GM13976 (cell line): ENCODE measurements at regions not wholly inside any gene's neighbourhood (a gene's known extent, or its start where the extent isn't known, plus 50 kb on each side); places are given as distances from the start of the nearest gene placed in this dataset.

Experiments used
- DNase-seq: peaks from one replicate; pipeline ENCODE4 v3.0.0; 2012; ENCODE audit warnings: low spot score
- in situ Hi-C: fragments of 300-500 bp; cut with MboI; formaldehyde crosslinking; loops from one replicate; pipeline ENCODE4 v1.12.0; 2022; ENCODE audit warnings: low sequenced_read_pairs, mixed read lengths, inconsistent platforms; ENCODE audit not compliant: unreplicated experiment
- TF ChIP-seq, protein P1 (sequence below): IDR thresholded peaks from 2 replicates; pipeline ENCODE4 v1.5.1; 2012; ENCODE audit warnings: borderline replicate concordance, mild to moderate bottlenecking; ENCODE audit not compliant: insufficient read depth; ENCODE audit errors: extremely low read depth, missing control alignments, control extremely low read depth

GRCh38 chr6:155968921-155969320, 513.3 kb upstream of the NOX3 start:
- TF ChIP-seq, protein P1, sequence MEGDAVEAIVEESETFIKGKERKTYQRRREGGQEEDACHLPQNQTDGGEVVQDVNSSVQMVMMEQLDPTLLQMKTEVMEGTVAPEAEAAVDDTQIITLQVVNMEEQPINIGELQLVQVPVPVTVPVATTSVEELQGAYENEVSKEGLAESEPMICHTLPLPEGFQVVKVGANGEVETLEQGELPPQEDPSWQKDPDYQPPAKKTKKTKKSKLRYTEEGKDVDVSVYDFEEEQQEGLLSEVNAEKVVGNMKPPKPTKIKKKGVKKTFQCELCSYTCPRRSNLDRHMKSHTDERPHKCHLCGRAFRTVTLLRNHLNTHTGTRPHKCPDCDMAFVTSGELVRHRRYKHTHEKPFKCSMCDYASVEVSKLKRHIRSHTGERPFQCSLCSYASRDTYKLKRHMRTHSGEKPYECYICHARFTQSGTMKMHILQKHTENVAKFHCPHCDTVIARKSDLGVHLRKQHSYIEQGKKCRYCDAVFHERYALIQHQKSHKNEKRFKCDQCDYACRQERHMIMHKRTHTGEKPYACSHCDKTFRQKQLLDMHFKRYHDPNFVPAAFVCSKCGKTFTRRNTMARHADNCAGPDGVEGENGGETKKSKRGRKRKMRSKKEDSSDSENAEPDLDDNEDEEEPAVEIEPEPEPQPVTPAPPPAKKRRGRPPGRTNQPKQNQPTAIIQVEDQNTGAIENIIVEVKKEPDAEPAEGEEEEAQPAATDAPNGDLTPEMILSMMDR: no peak
- in situ Hi-C loops: no loop called here
- DNase-seq: no peak

DNA sequence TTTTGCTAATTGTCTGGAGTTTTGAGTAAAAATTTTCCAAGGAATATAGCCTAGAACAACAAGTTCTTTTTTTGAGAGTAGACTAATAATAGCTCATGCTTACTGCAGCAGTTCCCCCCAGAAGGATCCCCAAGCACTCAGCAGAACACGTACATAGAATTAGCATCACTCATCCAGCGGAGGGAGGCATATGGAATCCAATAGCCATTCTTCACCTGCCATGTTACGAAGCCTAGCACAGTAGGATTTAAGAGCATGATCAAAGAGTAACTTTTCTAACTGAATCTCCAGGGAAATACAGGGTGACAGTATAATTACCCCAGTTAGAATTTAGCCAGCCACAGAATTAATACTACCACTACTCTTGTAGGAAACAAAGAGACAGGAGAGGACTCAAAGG, 511.7 kb upstream of the NOX3 start:
- DNase-seq: no peak
- in situ Hi-C loops: no loop called here
- TF ChIP-seq, protein P1: no peak

DNA sequence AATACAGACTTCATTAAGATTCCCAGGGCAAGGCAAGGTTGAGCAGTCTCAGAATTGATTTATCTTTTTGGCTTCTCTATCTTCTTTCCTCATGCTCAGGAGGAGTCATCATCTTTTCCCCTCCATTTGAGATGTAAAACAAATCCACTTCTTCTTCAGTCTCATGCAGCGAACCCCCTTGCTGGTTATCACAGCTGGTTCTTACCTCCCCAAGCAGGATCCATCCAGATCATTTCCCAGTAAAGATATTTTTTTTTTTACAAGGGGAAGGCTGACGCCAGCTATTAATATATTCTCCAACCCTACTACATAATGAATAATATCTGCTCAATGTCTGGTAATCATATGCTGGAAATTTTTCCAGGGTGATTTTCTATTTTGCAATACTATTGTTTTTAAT, 508.9 kb upstream of the NOX3 start:
- in situ Hi-C loops: no loop called here
- DNase-seq: no peak
- TF ChIP-seq, protein P1: no peak

GRCh38 chr6:155962276-155962675, 506.6 kb upstream of the NOX3 start:
- no peak for DNase-seq
- TF ChIP-seq, protein P1: no peak
- in situ Hi-C loops: no loop called here

GRCh38 chr6:155959898-155960495, 504.4 kb upstream of the NOX3 start:
- in situ Hi-C loops: no loop called here
- no peak for DNase-seq
- TF ChIP-seq, protein P1: no peak

DNA sequence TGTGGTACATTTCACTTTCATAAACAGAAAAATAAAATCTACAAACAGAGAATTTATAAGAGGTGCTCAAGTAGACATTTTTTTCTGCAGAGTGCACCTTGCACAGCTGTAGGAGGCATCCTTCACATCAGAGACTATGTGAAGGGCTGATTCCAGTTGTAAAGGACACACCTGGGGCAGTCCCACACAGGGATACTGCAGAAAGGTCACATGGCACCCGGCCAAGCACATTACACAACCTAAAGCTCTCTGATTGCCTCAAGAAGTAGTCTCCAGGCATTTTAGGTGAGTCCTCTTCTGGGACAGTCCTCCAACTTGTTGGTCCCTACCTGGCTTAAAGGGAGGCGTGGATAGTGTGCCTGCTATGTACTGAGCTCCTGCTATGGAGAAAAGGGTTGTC, 502.9 kb upstream of the NOX3 start:
- TF ChIP-seq, protein P1: no peak
- no peak for DNase-seq
- in situ Hi-C loops: no loop called here

DNA sequence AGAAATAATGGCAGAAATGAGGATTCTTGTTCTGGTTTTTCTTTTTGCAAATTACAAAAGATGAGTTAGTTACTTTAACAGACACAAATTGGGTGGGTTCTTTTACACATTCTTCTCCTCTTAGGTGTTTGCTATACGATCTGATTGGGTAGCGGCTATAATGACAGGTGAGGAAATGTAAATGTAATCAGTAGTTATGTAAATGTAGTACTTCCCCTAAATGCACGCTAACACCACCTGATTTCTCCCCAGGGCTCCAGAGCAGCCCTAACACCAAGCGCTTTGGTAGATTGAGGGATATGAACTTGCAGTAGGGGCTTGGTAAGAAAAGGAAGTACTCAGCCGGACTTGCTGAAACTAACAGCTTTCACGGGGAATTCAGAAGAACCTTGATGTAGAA, 499.4 kb upstream of the NOX3 start:
- in situ Hi-C loops: no loop called here
- DNase-seq: no peak
- TF ChIP-seq, protein P1: no peak
